Body of pancreas (tissue), 4 donors: ENCODE measurements at regions not wholly inside any gene's neighbourhood (a gene's known extent, or its start where the extent isn't known, plus 50 kb on each side); places are given as distances from the start of the nearest gene placed in this dataset.

Source experiments
- ATAC-seq: fragments of 150-250 bp; one replicate; pipeline ENCODE4 v1.9.1; 2016
- DNase-seq, 4 donors: peaks; one replicate each; pipeline ENCODE4 v3.0.0-alpha.2; 2019
- H3K27ac ChIP-seq, 4 donors: fragments of 200-600 bp; sonication (generic); 1 replicate in 3 of 4; 2 replicates in 1 of 4; pipeline versions ENCODE4 v1.5.1 to v1.6.1; 2016 to 2019; ENCODE audit warnings: mild to moderate bottlenecking in 1 of 4, mixed read lengths in 1 of 4, moderate library complexity in 1 of 4
- H3K27me3 ChIP-seq, 2 donors: fragments of 200-600 bp; sonication (generic); one replicate each; pipeline ENCODE4 v1.6.0; 2016; ENCODE audit warnings: mild to moderate bottlenecking in 1 of 2
- H3K36me3 ChIP-seq, 2 donors: fragments of 200-600 bp; sonication (generic); replicated peaks in 1 of 2; 2 replicates each; pipeline ENCODE4 v1.5.1; 2016; ENCODE audit warnings: low read depth in 2 of 2; ENCODE audit not compliant: insufficient read depth in 1 of 2
- H3K4me1 ChIP-seq: fragments of 200-600 bp; sonication (generic); one replicate; pipeline ENCODE4 v1.6.0; 2016
- H3K4me3 ChIP-seq, 2 donors: fragments of 200-600 bp; sonication (generic); 1 replicate in 1 of 2; 2 replicates in 1 of 2; pipeline ENCODE4 v1.5.1; 2016 to 2019
- H3K9me3 ChIP-seq, 3 donors: fragments of 200-600 bp; sonication (generic); 1 replicate in 2 of 3; 2 replicates in 1 of 3; pipeline ENCODE4 v1.5.1; 2016
- CTCF ChIP-seq, 7 experiments: fragments of 450-650 bp in 4 of 7; fragments of 200-600 bp in 3 of 7; sonication (generic) in 3 of 7; IDR thresholded peaks; one replicate each; pipeline ENCODE4 v1.5.1; 2016 to 2019; ENCODE audit warnings: antibody characterized with exemption in 7 of 7
- POLR2A ChIP-seq, 3 donors: fragments of 450-650 bp; IDR thresholded peaks; one replicate each; pipeline ENCODE4 v1.6.1; 2016; ENCODE audit warnings: antibody characterized with exemption in 3 of 3, mild to moderate bottlenecking in 2 of 3
- WGBS, 2 donors: methylation state at CpG; one replicate each; pipeline ENCODE4 v1.1.5; 2017; 5-methylcytosine and 5-hydroxymethylcytosine counted together
- intact Hi-C: fragments of 100-400 bp; cut with DNase I; formaldehyde crosslinking; loops from one replicate; pipeline ENCODE4 v1.15.1; 2023

GRCh38 chr13:74287724-74288169 is 153.5 kb upstream of the KLF12 start:
- DNase-seq = peak; percentile 69 to 91 (median 89)
- intact Hi-C loops = no loop called here
- Histone ChIP-seq H3K27ac (peak overlapping the region in 2 of 4 donors; percentile 31 to 44), H3K9me3 (no peaks in the 10 kb centered on the region), H3K36me3 (no peaks in the 10 kb centered on the region), H3K27me3 (no peaks in the 10 kb centered on the region), H3K4me3 (no peak overlapping the region), H3K4me1 (peaks cover 10% of the 10 kb centered on the region)
- TF ChIP-seq POLR2A (IDR thresholded peaks at IDR 0.05) (no peak), CTCF (IDR thresholded peaks at IDR 0.05) (no peak)
- WGBS, 2 donors = 1 to 3% methylated on average over 4 of the region's 4 CpGs
- peak; percentile 52 for ATAC-seq

GRCh38 chr13:74280795-74281490 is 146.7 kb upstream of the KLF12 start:
- no peak for ATAC-seq

GRCh38 chr13:74280093-74280794 is 146.0 kb upstream of the KLF12 start:
- no peaks in the 10 kb centered on the region for H3K9me3 ChIP-seq
- intact Hi-C loops = no loop called here

More at GRCh38 chr13:74280795-74281490, 146.7 kb upstream of the KLF12 start:
- Histone ChIP-seq H3K27ac (no peak overlapping the region), H3K9me3 (no peaks in the 10 kb centered on the region), H3K4me1 (no peaks in the 10 kb centered on the region), H3K4me3 (no peak overlapping the region), H3K27me3 (no peaks in the 10 kb centered on the region), H3K36me3 (no peaks in the 10 kb centered on the region)
- intact Hi-C loops = no loop called here
- TF ChIP-seq CTCF (IDR thresholded peaks at IDR 0.05) = no peak
- no peak for TF ChIP-seq POLR2A (IDR thresholded peaks at IDR 0.05)
- no peak for DNase-seq
- 41 to 63% methylated on average over 1 of the region's 1 CpG for WGBS, 2 donors

GRCh38 chr13:74278901-74279300 is 144.7 kb upstream of the KLF12 start:
- Histone ChIP-seq H3K4me3 (no peak overlapping the region), H3K27me3 (no peaks in the 10 kb centered on the region), H3K36me3 (no peaks in the 10 kb centered on the region), H3K9me3 (no peaks in the 10 kb centered on the region), H3K27ac (no peak overlapping the region), H3K4me1 (no peaks in the 10 kb centered on the region)
- ATAC-seq = no peak
- WGBS, 2 donors = 69 to 85% methylated on average over 2 of the region's 2 CpGs
- intact Hi-C loops = no loop called here
- DNase-seq = no peak
- TF ChIP-seq POLR2A (IDR thresholded peaks at IDR 0.05) = no peak
- TF ChIP-seq CTCF (IDR thresholded peaks at IDR 0.05) = no peak

More at GRCh38 chr13:74280093-74280794, 146.0 kb upstream of the KLF12 start:
- ATAC-seq (no peak), DNase-seq (no peak)
- no peaks in the 10 kb centered on the region for H3K4me1 ChIP-seq
- no peak overlapping the region for H3K4me3 ChIP-seq
- no peaks in the 10 kb centered on the region for H3K36me3 ChIP-seq
- no peaks in the 10 kb centered on the region for H3K27me3 ChIP-seq
- WGBS, 2 donors = 63 to 65% methylated on average over 3 of the region's 3 CpGs
- no peak for TF ChIP-seq CTCF (IDR thresholded peaks at IDR 0.05)
- no peak for TF ChIP-seq POLR2A (IDR thresholded peaks at IDR 0.05)
- H3K27ac ChIP-seq = no peak overlapping the region
